ENCODE measurements at regions not wholly inside any gene's neighbourhood (a gene's known extent, or its start where the extent isn't known, plus 50 kb on each side); places are given as distances from the start of the nearest gene placed in this dataset.

GRCh38 chr10:107477266-107477665, 312.8 kb upstream of the SORCS1 start:
- no peaks in the 10 kb centered on the region for H3K36me3 ChIP-seq
- TF ChIP-seq CTCF (IDR thresholded peaks at IDR 0.05): no peak

GRCh38 chr10:107476408-107476807, 311.9 kb upstream of the SORCS1 start:
- no peaks in the 10 kb centered on the region for H3K36me3 ChIP-seq
- H3K27me3 ChIP-seq: no peaks in the 10 kb centered on the region
- H3K9me3 ChIP-seq: no peaks in the 10 kb centered on the region
- no peak overlapping the region for H3K27ac ChIP-seq
- TF ChIP-seq CTCF (IDR thresholded peaks at IDR 0.05): no peak
- no peak overlapping the region for H3K4me3 ChIP-seq (ENCODE audit: low read depth in 1 of 2, low read length in 1 of 2)
- no peaks in the 10 kb centered on the region for H3K4me1 ChIP-seq (ENCODE audit: control insufficient read depth in 1 of 2, insufficient read depth in 1 of 2, low read depth in 1 of 2, low read length in 1 of 2)

More at GRCh38 chr10:107477266-107477665, 312.8 kb upstream of the SORCS1 start:
- Histone ChIP-seq H3K4me1 (ENCODE audit: control insufficient read depth in 1 of 2, insufficient read depth in 1 of 2, low read depth in 1 of 2, low read length in 1 of 2) (no peaks in the 10 kb centered on the region), H3K27me3 (no peaks in the 10 kb centered on the region), H3K27ac (no peak overlapping the region), H3K9me3 (no peaks in the 10 kb centered on the region), H3K4me3 (ENCODE audit: low read depth in 1 of 2, low read length in 1 of 2) (no peak overlapping the region)

- H3K9me3 ChIP-seq: no peaks in the 10 kb centered on the region
- no peaks in the 10 kb centered on the region for H3K36me3 ChIP-seq
- no peak overlapping the region for H3K4me3 ChIP-seq (ENCODE audit: low read depth in 1 of 2, low read length in 1 of 2)
- H3K4me1 ChIP-seq (ENCODE audit: control insufficient read depth in 1 of 2, insufficient read depth in 1 of 2, low read depth in 1 of 2, low read length in 1 of 2): no peaks in the 10 kb centered on the region
- no peak for TF ChIP-seq CTCF (IDR thresholded peaks at IDR 0.05)
- H3K27ac ChIP-seq: no peak overlapping the region
- no peaks in the 10 kb centered on the region for H3K27me3 ChIP-seq
Measured at GRCh38 chr10:107474650-107475049, 310.1 kb upstream of the SORCS1 start.

- no peaks in the 10 kb centered on the region for H3K4me1 ChIP-seq (ENCODE audit: control insufficient read depth in 1 of 2, insufficient read depth in 1 of 2, low read depth in 1 of 2, low read length in 1 of 2)
- no peak for TF ChIP-seq CTCF (IDR thresholded peaks at IDR 0.05)
- no peak overlapping the region for H3K27ac ChIP-seq
- no peak overlapping the region for H3K4me3 ChIP-seq (ENCODE audit: low read depth in 1 of 2, low read length in 1 of 2)
- H3K9me3 ChIP-seq: no peaks in the 10 kb centered on the region
- H3K27me3 ChIP-seq: no peaks in the 10 kb centered on the region
- no peaks in the 10 kb centered on the region for H3K36me3 ChIP-seq
Measured at GRCh38 chr10:107473225-107473624, 308.7 kb upstream of the SORCS1 start.

- Histone ChIP-seq H3K36me3 (no peaks in the 10 kb centered on the region), H3K4me3 (ENCODE audit: low read depth in 1 of 2, low read length in 1 of 2) (no peak overlapping the region), H3K9me3 (no peaks in the 10 kb centered on the region), H3K4me1 (ENCODE audit: control insufficient read depth in 1 of 2, insufficient read depth in 1 of 2, low read depth in 1 of 2, low read length in 1 of 2) (no peaks in the 10 kb centered on the region), H3K27me3 (no peaks in the 10 kb centered on the region), H3K27ac (no peak overlapping the region)
- no peak for TF ChIP-seq CTCF (IDR thresholded peaks at IDR 0.05)
Measured at GRCh38 chr10:107471911-107472310, 307.4 kb upstream of the SORCS1 start.

- Histone ChIP-seq H3K36me3 (no peaks in the 10 kb centered on the region), H3K27ac (no peak overlapping the region), H3K9me3 (no peaks in the 10 kb centered on the region), H3K4me3 (ENCODE audit: low read depth in 1 of 2, low read length in 1 of 2) (no peak overlapping the region), H3K4me1 (ENCODE audit: control insufficient read depth in 1 of 2, insufficient read depth in 1 of 2, low read depth in 1 of 2, low read length in 1 of 2) (no peaks in the 10 kb centered on the region), H3K27me3 (no peaks in the 10 kb centered on the region)
- no peak for TF ChIP-seq CTCF (IDR thresholded peaks at IDR 0.05)
Measured at GRCh38 chr10:107453561-107453960, 289.1 kb upstream of the SORCS1 start.
